ENCODE measurements at regions not wholly inside any gene's neighbourhood (a gene's known extent, or its start where the extent isn't known, plus 50 kb on each side); places are given as distances from the start of the nearest gene placed in this dataset.

GRCh38 chr3:25273582-25274171, 154.4 kb upstream of the RARB start (continued):
- TF ChIP-seq CHD7 (IDR thresholded peaks at IDR 0.05; ENCODE audit: insufficient replicate concordance, low read length) (no peak), CBX8 (IDR thresholded peaks at IDR 0.05; ENCODE audit: borderline replicate concordance, low read depth, low read length) (no peak), MAX (IDR thresholded peaks at IDR 0.05) (no peak), TAF1 (IDR thresholded peaks at IDR 0.05; ENCODE audit: low read depth, low read length) (no peak), CTCF (IDR thresholded peaks at IDR 0.05; ENCODE audit: control extremely low read depth in 1 of 3, insufficient read depth in 1 of 3, low read depth in 1 of 3, low read length in 3 of 3) (no peak), GTF2F1 (IDR thresholded peaks at IDR 0.05; ENCODE audit: borderline replicate concordance, low read depth, low read length) (no peak), SP2 (IDR thresholded peaks at IDR 0.05; ENCODE audit: low read length) (no peak), RXRA (IDR thresholded peaks at IDR 0.05; ENCODE audit: insufficient read depth, low read depth, low read length) (no peak)

Data from H1 (cell line).